GM06990 (cell line): ENCODE measurements at regions not wholly inside any gene's neighbourhood (a gene's known extent, or its start where the extent isn't known, plus 50 kb on each side); places are given as distances from the start of the nearest gene placed in this dataset.

Source experiments
- DNase-seq: peaks from one replicate; pipeline ENCODE4 v3.0.0-alpha.2; 2011; ENCODE audit not compliant: insufficient read length; ENCODE audit errors: extremely low read depth
- H3K27me3 ChIP-seq: replicated peaks from 2 replicates; pipeline ENCODE4 v1.6.0; 2011; ENCODE audit warnings: low read length; ENCODE audit not compliant: control insufficient read depth, insufficient read depth
- H3K36me3 ChIP-seq: 2 replicates; pipeline ENCODE4 v1.5.1; 2011; ENCODE audit warnings: low read length; ENCODE audit not compliant: control insufficient read depth, insufficient read depth
- H3K4me3 ChIP-seq: replicated peaks from 2 replicates; pipeline ENCODE4 v1.5.1; 2011; ENCODE audit warnings: low read depth, mild to moderate bottlenecking, control low read depth, low read length
- TF ChIP-seq, protein P1 (sequence below): IDR thresholded peaks from 2 replicates; pipeline ENCODE4 v1.5.1; 2011; ENCODE audit warnings: low read length, control low read depth, mild to moderate bottlenecking, inconsistent platforms; ENCODE audit not compliant: insufficient read depth, poor library complexity, severe bottlenecking

GRCh38 chr9:7601739-7602138, 197.8 kb downstream of the DMAC1 start:
- Histone ChIP-seq H3K27me3 (no peaks in the 10 kb centered on the region), H3K4me3 (no peak overlapping the region), H3K36me3 (no peaks in the 10 kb centered on the region)
- TF ChIP-seq, protein P1, sequence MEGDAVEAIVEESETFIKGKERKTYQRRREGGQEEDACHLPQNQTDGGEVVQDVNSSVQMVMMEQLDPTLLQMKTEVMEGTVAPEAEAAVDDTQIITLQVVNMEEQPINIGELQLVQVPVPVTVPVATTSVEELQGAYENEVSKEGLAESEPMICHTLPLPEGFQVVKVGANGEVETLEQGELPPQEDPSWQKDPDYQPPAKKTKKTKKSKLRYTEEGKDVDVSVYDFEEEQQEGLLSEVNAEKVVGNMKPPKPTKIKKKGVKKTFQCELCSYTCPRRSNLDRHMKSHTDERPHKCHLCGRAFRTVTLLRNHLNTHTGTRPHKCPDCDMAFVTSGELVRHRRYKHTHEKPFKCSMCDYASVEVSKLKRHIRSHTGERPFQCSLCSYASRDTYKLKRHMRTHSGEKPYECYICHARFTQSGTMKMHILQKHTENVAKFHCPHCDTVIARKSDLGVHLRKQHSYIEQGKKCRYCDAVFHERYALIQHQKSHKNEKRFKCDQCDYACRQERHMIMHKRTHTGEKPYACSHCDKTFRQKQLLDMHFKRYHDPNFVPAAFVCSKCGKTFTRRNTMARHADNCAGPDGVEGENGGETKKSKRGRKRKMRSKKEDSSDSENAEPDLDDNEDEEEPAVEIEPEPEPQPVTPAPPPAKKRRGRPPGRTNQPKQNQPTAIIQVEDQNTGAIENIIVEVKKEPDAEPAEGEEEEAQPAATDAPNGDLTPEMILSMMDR: no peak
- no peak for DNase-seq

- no peak overlapping the region for H3K4me3 ChIP-seq
These were observed 201.9 kb downstream of the DMAC1 start for GRCh38 chr9:7597716-7598115.

GRCh38 chr9:7592321-7593316, 207.0 kb downstream of the DMAC1 start:
- no peak overlapping the region for H3K4me3 ChIP-seq
- DNase-seq: no peak
- TF ChIP-seq, protein P1: peak; percentile 20
- H3K27me3 ChIP-seq: no peaks in the 10 kb centered on the region
- H3K36me3 ChIP-seq: no peaks in the 10 kb centered on the region

More at GRCh38 chr9:7597716-7598115, 201.9 kb downstream of the DMAC1 start:
- Histone ChIP-seq H3K36me3 (no peaks in the 10 kb centered on the region), H3K27me3 (no peaks in the 10 kb centered on the region)
- DNase-seq: no peak
- TF ChIP-seq, protein P1: no peak

- H3K36me3 ChIP-seq: no peaks in the 10 kb centered on the region
- TF ChIP-seq, protein P1: no peak
- no peak overlapping the region for H3K4me3 ChIP-seq
- H3K27me3 ChIP-seq: no peaks in the 10 kb centered on the region
- no peak for DNase-seq
These were observed 208.1 kb downstream of the DMAC1 start for GRCh38 chr9:7591501-7591900.

GRCh38 chr9:7580568-7580967, 219.0 kb downstream of the DMAC1 start:
- no peak overlapping the region for H3K4me3 ChIP-seq
- TF ChIP-seq, protein P1: no peak
- no peaks in the 10 kb centered on the region for H3K27me3 ChIP-seq
- no peaks in the 10 kb centered on the region for H3K36me3 ChIP-seq
- no peak for DNase-seq
